Effector memory CD8-positive, alpha-beta T cell (primary cell): ENCODE measurements at regions not wholly inside any gene's neighbourhood (a gene's known extent, or its start where the extent isn't known, plus 50 kb on each side); places are given as distances from the start of the nearest gene placed in this dataset.

Experiments
- ATAC-seq: fragments of 150-1000 bp; cut with Tn5 transposase; replicated peaks from 2 replicates; pipeline ENCODE4 v1.10.0; 2021; ENCODE audit warnings: mild to moderate bottlenecking, moderate library complexity
- DNase-seq, 3 experiments: peaks; one replicate each; pipeline ENCODE4 v3.0.0; 2021
- H3K27ac Mint-ChIP-seq, 2 donors: one replicate each; pipeline ENCODE4 v1.8.0; 2022; ENCODE audit warnings: mild to moderate bottlenecking in 2 of 2, mixed read lengths in 2 of 2, moderate library complexity in 2 of 2
- H3K27me3 Mint-ChIP-seq, 2 donors: one replicate each; pipeline ENCODE4 v1.8.0; 2022; ENCODE audit warnings: mixed read lengths in 2 of 2
- H3K36me3 Mint-ChIP-seq: one replicate; pipeline ENCODE4 v1.8.0; 2022; ENCODE audit warnings: mild to moderate bottlenecking, moderate library complexity, mixed read lengths; ENCODE audit not compliant: insufficient read depth
- H3K4me1 Mint-ChIP-seq, 2 donors: one replicate each; pipeline ENCODE4 v1.8.0; 2022; ENCODE audit warnings: low read depth in 2 of 2, mixed read lengths in 2 of 2
- H3K4me3 Mint-ChIP-seq, 2 donors: one replicate each; pipeline ENCODE4 v1.8.0; 2022; ENCODE audit warnings: mild to moderate bottlenecking in 2 of 2, mixed read lengths in 2 of 2, moderate library complexity in 2 of 2
- H3K9me3 Mint-ChIP-seq, 2 donors: one replicate each; pipeline ENCODE4 v1.8.0; 2022; ENCODE audit warnings: mixed read lengths in 2 of 2

- no peak for ATAC-seq
- H3K27me3 Mint-ChIP-seq: peaks cover 1 to 9% of the 10 kb centered on the region in 2 donors
- H3K4me3 Mint-ChIP-seq: no peak overlapping the region
- no peaks in the 10 kb centered on the region for H3K9me3 Mint-ChIP-seq
- no peak for DNase-seq
- H3K27ac Mint-ChIP-seq: no peak overlapping the region
- H3K36me3 Mint-ChIP-seq: no peaks in the 10 kb centered on the region
- peaks cover 0 to 3% of the 10 kb centered on the region in 2 donors for H3K4me1 Mint-ChIP-seq
These were observed 56.6 kb upstream of the CITED2 start for GRCh38 chr6:139430899-139431601.

DNA sequence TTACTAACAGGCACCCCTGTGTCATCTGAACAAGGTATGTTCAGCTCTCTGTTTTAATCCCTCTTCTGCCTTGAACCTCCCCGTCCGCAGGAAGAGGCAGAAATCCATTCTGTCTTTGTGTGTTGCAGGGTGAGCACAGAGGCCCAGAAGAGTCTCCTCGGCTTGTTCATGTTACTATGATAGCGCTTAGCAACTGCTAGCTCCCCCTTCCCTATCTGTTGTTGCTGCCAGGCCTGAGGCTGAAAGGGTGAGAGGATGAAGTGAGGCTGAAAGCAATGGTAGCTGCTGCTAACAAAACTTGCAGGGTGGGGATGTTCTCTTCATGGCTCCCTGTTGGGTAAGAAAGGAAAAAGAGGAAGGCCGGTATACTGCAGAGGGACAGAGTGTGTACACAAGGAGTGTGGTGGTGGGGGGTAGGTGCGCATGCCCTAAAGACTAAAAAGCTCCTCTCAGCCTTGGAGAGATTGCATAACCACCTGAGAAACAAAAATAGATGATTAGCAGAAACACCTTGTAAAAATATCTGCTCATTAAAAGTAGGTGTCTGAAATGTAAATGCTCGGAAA, 55.2 kb upstream of the CITED2 start:
- Mint-ChIP-seq H3K36me3 (no peaks in the 10 kb centered on the region), H3K27me3 (peaks cover 13 to 17% of the 10 kb centered on the region in 2 donors), H3K4me3 (no peak overlapping the region), H3K4me1 (peaks cover 0 to 3% of the 10 kb centered on the region in 2 donors), H3K27ac (no peak overlapping the region), H3K9me3 (no peaks in the 10 kb centered on the region)
- ATAC-seq: no peak
- DNase-seq: no peak

- no peaks in the 10 kb centered on the region for H3K36me3 Mint-ChIP-seq
- no peak overlapping the region for H3K27ac Mint-ChIP-seq
- no peak overlapping the region for H3K4me3 Mint-ChIP-seq
- H3K9me3 Mint-ChIP-seq: no peaks in the 10 kb centered on the region
- DNase-seq (no peak), ATAC-seq (no peak)
- no peaks in the 10 kb centered on the region for H3K4me1 Mint-ChIP-seq
- H3K27me3 Mint-ChIP-seq: peaks cover 13 to 17% of the 10 kb centered on the region in 2 donors
These were observed 52.8 kb upstream of the CITED2 start for GRCh38 chr6:139427199-139427598.

DNA sequence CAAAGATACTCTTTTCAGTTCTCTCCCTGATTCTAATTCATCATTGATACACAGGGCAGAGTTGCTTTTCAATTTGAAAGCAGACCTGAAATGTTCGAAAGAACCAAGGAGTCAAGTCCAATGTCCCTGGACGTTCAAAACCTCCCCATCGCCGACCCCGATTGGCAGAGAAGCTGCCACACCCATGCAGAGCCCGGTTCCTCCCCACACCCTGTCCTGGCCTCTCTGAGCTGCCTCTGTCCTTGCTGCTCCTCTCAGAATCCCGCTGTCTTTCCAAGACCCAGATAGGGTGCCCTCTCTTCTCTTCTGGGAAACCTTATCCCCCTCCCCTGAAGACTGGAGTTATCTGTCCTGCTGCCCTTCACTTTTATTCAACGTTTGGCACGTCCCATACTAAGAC, 52.3 kb upstream of the CITED2 start:
- peaks cover 13 to 17% of the 10 kb centered on the region in 2 donors for H3K27me3 Mint-ChIP-seq
- DNase-seq: no peak
- H3K9me3 Mint-ChIP-seq: no peaks in the 10 kb centered on the region
- H3K27ac Mint-ChIP-seq: no peak overlapping the region
- H3K4me3 Mint-ChIP-seq: no peak overlapping the region
- no peaks in the 10 kb centered on the region for H3K36me3 Mint-ChIP-seq
- no peak for ATAC-seq
- H3K4me1 Mint-ChIP-seq: no peaks in the 10 kb centered on the region

DNA sequence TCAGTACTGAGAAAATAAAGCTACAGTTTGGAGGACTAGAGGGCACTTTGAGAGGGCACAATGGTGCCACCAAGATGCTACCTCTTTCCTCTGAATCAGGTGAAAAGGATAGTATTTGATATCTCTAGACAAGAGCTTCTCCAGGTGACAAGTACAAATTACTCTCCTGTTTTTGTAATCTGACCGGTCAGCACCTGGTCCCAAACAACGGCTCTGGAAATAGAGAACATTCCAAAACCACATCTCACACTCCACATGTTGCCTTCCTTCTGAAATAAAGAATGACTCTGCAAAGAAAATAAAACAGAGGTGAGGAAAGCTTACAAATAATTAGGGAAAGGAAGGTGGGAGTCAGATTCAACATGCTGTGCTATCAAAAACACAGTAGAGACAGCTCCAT, 51.3 kb upstream of the CITED2 start:
- no peak for DNase-seq
- Mint-ChIP-seq H3K27ac (no peak overlapping the region), H3K27me3 (peaks cover 13 to 17% of the 10 kb centered on the region in 2 donors), H3K4me3 (no peak overlapping the region), H3K9me3 (no peaks in the 10 kb centered on the region), H3K36me3 (no peaks in the 10 kb centered on the region), H3K4me1 (no peaks in the 10 kb centered on the region)
- no peak for ATAC-seq

- no peak for ATAC-seq
- no peaks in the 10 kb centered on the region for H3K9me3 Mint-ChIP-seq
- H3K27me3 Mint-ChIP-seq: peaks cover 13 to 17% of the 10 kb centered on the region in 2 donors
- H3K36me3 Mint-ChIP-seq: no peaks in the 10 kb centered on the region
- DNase-seq: no peak
- no peak overlapping the region for H3K27ac Mint-ChIP-seq
- no peaks in the 10 kb centered on the region for H3K4me1 Mint-ChIP-seq
- H3K4me3 Mint-ChIP-seq: no peak overlapping the region
These were observed 49.7 kb upstream of the CITED2 start for GRCh38 chr6:139423971-139424667.
